ENCODE measurements at regions not wholly inside any gene's neighbourhood (a gene's known extent, or its start where the extent isn't known, plus 50 kb on each side); places are given as distances from the start of the nearest gene placed in this dataset.
"Not testable (repeated sequence)": the region's sequence is repeated elsewhere in the genome, so short reads cannot be mapped to it uniquely, and the experiment has no call there.

DNA sequence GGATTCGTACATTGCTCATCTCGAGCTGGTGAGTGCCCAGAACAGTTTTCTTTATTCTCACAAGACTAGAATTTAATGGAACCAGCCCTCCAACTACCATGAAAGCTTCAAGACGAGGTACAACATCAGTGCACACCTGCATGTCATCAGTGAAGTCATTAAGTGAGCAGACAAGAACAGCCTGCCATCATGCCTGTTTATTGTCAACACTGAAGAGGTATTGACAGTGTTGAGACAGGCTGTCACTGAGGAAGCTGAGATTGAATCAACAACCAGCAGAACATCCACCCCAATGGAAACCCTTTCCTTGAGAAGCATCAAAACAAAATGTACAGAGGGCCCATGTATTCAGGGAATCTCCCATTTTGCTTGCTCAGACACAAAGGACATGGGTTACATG is 148.0 kb upstream of the TCF4 start:
- no peak overlapping the region for H3K23ac ChIP-seq (ENCODE audit: low read length)
- no peak for DNase-seq
- H3K79me2 ChIP-seq (ENCODE audit: control insufficient read depth, insufficient read depth, low read length): no peaks in the 10 kb centered on the region
- no peak overlapping the region for H4K8ac ChIP-seq (ENCODE audit: low read depth, low read length)
- H3K27ac ChIP-seq (ENCODE audit: low read depth, low read length): no peak overlapping the region
- H3K9ac ChIP-seq (ENCODE audit: low read length): no peak overlapping the region
- H3K4me2 ChIP-seq (ENCODE audit: low read length): no peak overlapping the region
- H2BK5ac ChIP-seq (ENCODE audit: low read length): no peak overlapping the region
- no peak overlapping the region for H3K4ac ChIP-seq (ENCODE audit: low read depth, low read length)
- H3K56ac ChIP-seq (ENCODE audit: low read length): no peak overlapping the region
- H3K4me1 ChIP-seq (ENCODE audit: control insufficient read depth, low read depth, low read length): no peaks in the 10 kb centered on the region
- no peak overlapping the region for H3K18ac ChIP-seq (ENCODE audit: low read length)
- no peaks in the 10 kb centered on the region for H3K79me1 ChIP-seq (ENCODE audit: low read length)
- no peak overlapping the region for H2AK5ac ChIP-seq (ENCODE audit: low read length)
- H2BK120ac ChIP-seq (ENCODE audit: low read depth, low read length): no peak overlapping the region
- no peak overlapping the region for H2BK15ac ChIP-seq (replicated peaks; ENCODE audit: low read depth)
- whole genome bisulfite sequencing (ENCODE audit: extremely low coverage, insufficient coverage, low lambda C conversion rate): no CpG with 5 or more reads among the region's 3 CpGs
- H3K36me3 ChIP-seq (ENCODE audit: control insufficient read depth, insufficient read depth, low read length): no peaks in the 10 kb centered on the region
- no peaks in the 10 kb centered on the region for H3K27me3 ChIP-seq (ENCODE audit: insufficient read depth, low read length, poor library complexity)
- no peak overlapping the region for H4K5ac ChIP-seq (ENCODE audit: low read length)
- no peak overlapping the region for H3K4me3 ChIP-seq (ENCODE audit: low read length)

DNA sequence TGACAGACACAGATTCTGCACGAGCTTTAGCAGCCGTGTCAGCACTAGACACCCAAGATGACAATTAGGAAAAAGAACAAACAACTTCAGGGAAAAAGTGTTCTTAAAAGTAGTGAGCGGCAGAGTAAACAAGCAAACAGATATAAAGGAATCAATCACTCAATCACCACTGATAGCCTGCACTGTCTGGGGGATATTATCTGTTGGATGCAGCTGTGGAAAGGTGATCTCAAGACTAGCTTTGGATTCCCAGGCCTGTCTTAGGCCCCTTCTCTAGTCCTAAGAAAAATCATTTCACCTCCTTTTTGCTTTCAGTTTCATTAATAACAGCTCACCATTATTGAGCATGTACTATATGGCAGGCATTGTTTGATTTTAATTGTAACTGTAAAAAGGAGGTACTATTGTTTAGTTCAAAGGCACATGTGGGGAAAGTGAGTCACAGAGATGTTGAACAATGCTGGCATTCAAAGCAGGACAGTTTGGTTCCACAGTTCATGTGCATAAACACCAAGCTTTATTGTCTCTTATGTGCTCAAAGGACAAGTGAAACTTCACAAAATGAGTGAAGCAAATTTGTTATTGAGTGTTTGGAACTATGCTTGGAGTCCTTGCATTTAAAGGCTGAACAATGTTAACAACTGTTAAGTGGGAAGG is 147.3 kb upstream of the TCF4 start:
- Histone ChIP-seq H3K18ac (ENCODE audit: low read length) (no peak overlapping the region), H2BK120ac (ENCODE audit: low read depth, low read length) (no peak overlapping the region), H3K4ac (ENCODE audit: low read depth, low read length) (no peak overlapping the region), H3K27me3 (ENCODE audit: insufficient read depth, low read length, poor library complexity) (no peaks in the 10 kb centered on the region), H3K56ac (ENCODE audit: low read length) (no peak overlapping the region), H3K79me1 (ENCODE audit: low read length) (no peaks in the 10 kb centered on the region), H3K23ac (ENCODE audit: low read length) (no peak overlapping the region), H3K36me3 (ENCODE audit: control insufficient read depth, insufficient read depth, low read length) (no peaks in the 10 kb centered on the region), H4K5ac (ENCODE audit: low read length) (no peak overlapping the region), H2AK5ac (ENCODE audit: low read length) (no peak overlapping the region), H3K4me3 (ENCODE audit: low read length) (no peak overlapping the region), H4K8ac (ENCODE audit: low read depth, low read length) (no peak overlapping the region), H3K9ac (ENCODE audit: low read length) (no peak overlapping the region), H2BK15ac (replicated peaks; ENCODE audit: low read depth) (no peak overlapping the region), H3K27ac (ENCODE audit: low read depth, low read length) (no peak overlapping the region), H3K4me1 (ENCODE audit: control insufficient read depth, low read depth, low read length) (no peaks in the 10 kb centered on the region), H2BK5ac (ENCODE audit: low read length) (no peak overlapping the region), H3K79me2 (ENCODE audit: control insufficient read depth, insufficient read depth, low read length) (no peaks in the 10 kb centered on the region), H3K4me2 (ENCODE audit: low read length) (no peak overlapping the region)
- no CpG with 5 or more reads among the region's 3 CpGs for WGBS (ENCODE audit: extremely low coverage, insufficient coverage, low lambda C conversion rate)
- no peak for DNase-seq

DNA sequence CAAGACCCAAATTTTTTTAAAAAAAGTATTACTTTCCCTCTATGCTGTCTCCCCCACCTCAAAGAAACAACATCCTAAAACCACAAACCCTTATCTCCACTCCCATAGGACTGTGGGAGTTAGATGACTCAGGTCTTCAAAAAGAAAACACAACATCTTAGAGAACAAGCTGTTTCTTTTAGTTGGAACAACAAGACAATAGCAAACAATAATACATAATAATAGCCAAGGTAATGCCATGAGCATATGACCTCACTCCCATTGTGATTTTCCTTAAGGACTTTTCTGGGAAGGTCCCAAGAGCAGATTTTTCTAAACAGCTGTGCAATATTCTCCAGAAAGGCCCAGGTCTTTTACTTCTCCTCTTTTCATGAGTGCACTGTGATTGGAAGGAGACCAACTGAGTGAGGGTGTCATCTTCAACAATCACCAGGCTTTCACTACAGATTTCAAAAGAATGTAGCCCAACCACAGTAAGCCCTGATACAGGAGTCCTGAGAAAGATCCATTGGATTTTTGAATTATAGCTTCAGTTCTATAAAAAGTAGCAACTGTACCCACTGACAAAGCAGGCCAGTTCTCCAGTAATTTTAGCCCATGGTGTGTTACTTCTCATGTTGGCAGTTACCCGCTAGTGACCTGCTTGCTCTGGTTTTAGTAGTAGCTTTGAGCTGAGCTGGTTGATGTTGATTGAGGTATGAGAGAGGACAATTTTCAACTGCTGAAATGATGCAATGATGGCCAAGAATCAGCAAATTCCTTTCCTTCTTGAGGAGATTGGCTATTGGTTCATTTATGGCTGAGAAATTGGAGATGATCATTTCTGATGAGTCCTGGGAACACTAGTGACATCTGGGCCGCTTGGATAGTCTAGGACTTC is 144.5 kb upstream of the TCF4 start:
- Histone ChIP-seq H3K9ac (ENCODE audit: low read length) (no peak overlapping the region), H3K56ac (ENCODE audit: low read length) (no peak overlapping the region), H3K79me2 (ENCODE audit: control insufficient read depth, insufficient read depth, low read length) (no peaks in the 10 kb centered on the region), H3K4me1 (ENCODE audit: control insufficient read depth, low read depth, low read length) (no peaks in the 10 kb centered on the region), H3K23ac (ENCODE audit: low read length) (no peak overlapping the region), H3K18ac (ENCODE audit: low read length) (no peak overlapping the region), H3K36me3 (ENCODE audit: control insufficient read depth, insufficient read depth, low read length) (no peaks in the 10 kb centered on the region), H3K27me3 (ENCODE audit: insufficient read depth, low read length, poor library complexity) (no peaks in the 10 kb centered on the region), H3K27ac (ENCODE audit: low read depth, low read length) (no peak overlapping the region), H4K5ac (ENCODE audit: low read length) (no peak overlapping the region), H3K79me1 (ENCODE audit: low read length) (no peaks in the 10 kb centered on the region), H2AK5ac (ENCODE audit: low read length) (no peak overlapping the region), H3K4me3 (ENCODE audit: low read length) (no peak overlapping the region), H2BK120ac (ENCODE audit: low read depth, low read length) (no peak overlapping the region), H3K4me2 (ENCODE audit: low read length) (no peak overlapping the region), H2BK15ac (replicated peaks; ENCODE audit: low read depth) (no peak overlapping the region), H4K8ac (ENCODE audit: low read depth, low read length) (no peak overlapping the region), H2BK5ac (ENCODE audit: low read length) (no peak overlapping the region), H3K4ac (ENCODE audit: low read depth, low read length) (no peak overlapping the region)
- no peak for DNase-seq
- no CpG with 5 or more reads among the region's 2 CpGs for WGBS (ENCODE audit: extremely low coverage, insufficient coverage, low lambda C conversion rate)

DNA sequence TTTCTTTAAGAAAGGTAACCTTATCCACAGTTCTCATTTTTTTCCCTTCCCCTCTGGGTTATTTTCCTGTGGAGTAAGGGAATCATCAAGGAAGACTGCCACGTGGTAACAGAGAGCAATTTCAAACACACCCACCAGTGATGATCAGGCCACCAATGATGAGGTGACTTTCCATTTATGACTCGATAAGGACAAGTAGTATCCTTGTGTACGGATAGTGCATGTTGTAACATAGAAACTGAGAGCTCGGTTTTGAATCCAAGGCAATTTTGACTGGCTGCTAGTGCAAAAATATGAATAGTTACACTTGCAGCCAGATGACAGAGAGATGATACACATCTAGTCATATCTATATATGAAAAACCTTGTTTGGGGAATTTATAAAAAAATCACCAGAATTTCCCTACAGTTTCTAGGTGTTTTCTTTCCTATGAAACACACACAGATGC is 143.6 kb upstream of the TCF4 start:
- Histone ChIP-seq H3K79me2 (ENCODE audit: control insufficient read depth, insufficient read depth, low read length) (no peaks in the 10 kb centered on the region), H3K27me3 (ENCODE audit: insufficient read depth, low read length, poor library complexity) (no peaks in the 10 kb centered on the region), H3K36me3 (ENCODE audit: control insufficient read depth, insufficient read depth, low read length) (no peaks in the 10 kb centered on the region), H3K4me1 (ENCODE audit: control insufficient read depth, low read depth, low read length) (no peaks in the 10 kb centered on the region), H3K4me3 (ENCODE audit: low read length) (no peak overlapping the region), H2AK5ac (ENCODE audit: low read length) (no peak overlapping the region), H3K4me2 (ENCODE audit: low read length) (no peak overlapping the region), H3K18ac (ENCODE audit: low read length) (no peak overlapping the region), H3K23ac (ENCODE audit: low read length) (no peak overlapping the region), H4K8ac (ENCODE audit: low read depth, low read length) (no peak overlapping the region), H3K79me1 (ENCODE audit: low read length) (no peaks in the 10 kb centered on the region), H3K4ac (ENCODE audit: low read depth, low read length) (no peak overlapping the region), H3K27ac (ENCODE audit: low read depth, low read length) (no peak overlapping the region), H2BK15ac (replicated peaks; ENCODE audit: low read depth) (no peak overlapping the region), H3K9ac (ENCODE audit: low read length) (no peak overlapping the region), H2BK5ac (ENCODE audit: low read length) (no peak overlapping the region), H3K56ac (ENCODE audit: low read length) (no peak overlapping the region), H2BK120ac (ENCODE audit: low read depth, low read length) (no peak overlapping the region), H4K5ac (ENCODE audit: low read length) (no peak overlapping the region)
- no peak for DNase-seq
- no CpG with 5 or more reads among the region's 4 CpGs for WGBS (ENCODE audit: extremely low coverage, insufficient coverage, low lambda C conversion rate)

DNA sequence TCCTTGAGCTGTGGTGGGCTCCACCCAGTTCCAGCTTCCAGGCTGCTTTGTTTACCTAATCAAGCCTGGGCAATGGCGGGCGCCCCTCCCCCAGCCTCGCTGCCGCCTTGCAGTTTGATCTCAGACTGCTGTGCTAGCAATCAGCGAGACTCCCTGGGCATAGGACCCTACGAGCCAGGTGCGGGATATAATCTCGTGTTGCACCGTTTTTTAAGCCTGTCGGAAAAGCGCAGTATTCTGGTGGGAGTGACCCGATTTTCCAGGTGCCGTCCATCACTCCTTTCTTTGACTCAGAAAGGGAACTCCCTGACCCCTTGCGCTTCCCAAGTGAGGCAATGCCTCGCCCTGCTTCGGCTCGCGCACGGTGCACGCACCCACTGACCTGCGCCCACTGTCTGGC is 133.0 kb upstream of the TCF4 start:
- H3K4me2 ChIP-seq (ENCODE audit: low read length); H3K56ac ChIP-seq (ENCODE audit: low read length); H3K27ac ChIP-seq (ENCODE audit: low read depth, low read length); H3K23ac ChIP-seq (ENCODE audit: low read length); H2BK15ac ChIP-seq (replicated peaks; ENCODE audit: low read depth); H2BK120ac ChIP-seq (ENCODE audit: low read depth, low read length); DNase-seq; H2AK5ac ChIP-seq (ENCODE audit: low read length); H3K4me1 ChIP-seq (ENCODE audit: control insufficient read depth, low read depth, low read length); H3K36me3 ChIP-seq (ENCODE audit: control insufficient read depth, insufficient read depth, low read length); H3K4me3 ChIP-seq (ENCODE audit: low read length); H4K8ac ChIP-seq (ENCODE audit: low read depth, low read length); H3K4ac ChIP-seq (ENCODE audit: low read depth, low read length); H3K79me2 ChIP-seq (ENCODE audit: control insufficient read depth, insufficient read depth, low read length); H3K79me1 ChIP-seq (ENCODE audit: low read length); H3K18ac ChIP-seq (ENCODE audit: low read length); H2BK5ac ChIP-seq (ENCODE audit: low read length); H4K5ac ChIP-seq (ENCODE audit: low read length); H3K27me3 ChIP-seq (ENCODE audit: insufficient read depth, low read length, poor library complexity); H3K9ac ChIP-seq (ENCODE audit: low read length): not testable (repeated sequence)
- WGBS (ENCODE audit: extremely low coverage, insufficient coverage, low lambda C conversion rate): no CpG with 5 or more reads among the region's 21 CpGs
